HG03135 (cell line): ENCODE measurements at regions not wholly inside any gene's neighbourhood (a gene's known extent, or its start where the extent isn't known, plus 50 kb on each side); places are given as distances from the start of the nearest gene placed in this dataset.

Experiments used
- ATAC-seq: cut with Tn5 transposase; IDR thresholded peaks from one replicate; pipeline ENCODE4 v1.9.1; 2021; ENCODE audit warnings: mild to moderate bottlenecking, moderate library complexity; ENCODE audit not compliant: unreplicated experiment

- no peak for ATAC-seq
These were observed 173.3 kb upstream of the GAP43 start for GRCh38 chr3:115450036-115450435.

- ATAC-seq = no peak
These were observed 159.3 kb upstream of the GAP43 start for GRCh38 chr3:115464036-115464435.

GRCh38 chr3:115469649-115470048 lies 153.7 kb upstream of the GAP43 start:
- ATAC-seq = peak; percentile 79

- ATAC-seq = no peak
These were observed 153.1 kb upstream of the GAP43 start for GRCh38 chr3:115470254-115470653.

- ATAC-seq = no peak
These were observed 147.9 kb upstream of the GAP43 start for GRCh38 chr3:115475178-115476041.

- no peak for ATAC-seq
These were observed 146.8 kb upstream of the GAP43 start for GRCh38 chr3:115476472-115476871.

- no peak for ATAC-seq
These were observed 145.0 kb upstream of the GAP43 start for GRCh38 chr3:115478359-115478758.

- no peak for ATAC-seq
These were observed 136.4 kb upstream of the GAP43 start for GRCh38 chr3:115486880-115487279.

- no peak for ATAC-seq
These were observed 135.3 kb upstream of the GAP43 start for GRCh38 chr3:115487968-115488367.

GRCh38 chr3:115488409-115488808 lies 134.9 kb upstream of the GAP43 start:
- no peak for ATAC-seq

- no peak for ATAC-seq
These were observed 128.5 kb upstream of the GAP43 start for GRCh38 chr3:115494826-115495225.

- no peak for ATAC-seq
These were observed 124.9 kb upstream of the GAP43 start for GRCh38 chr3:115498421-115498820.

- ATAC-seq = no peak
These were observed 124.4 kb upstream of the GAP43 start for GRCh38 chr3:115498898-115499297.

GRCh38 chr3:115499666-115500065 lies 123.6 kb upstream of the GAP43 start:
- no peak for ATAC-seq

GRCh38 chr3:115500795-115501194 lies 122.5 kb upstream of the GAP43 start:
- ATAC-seq = no peak

GRCh38 chr3:115502128-115502527 lies 121.2 kb upstream of the GAP43 start:
- ATAC-seq = no peak

GRCh38 chr3:115503394-115503793 lies 119.9 kb upstream of the GAP43 start:
- no peak for ATAC-seq

- ATAC-seq = no peak
These were observed 114.7 kb upstream of the GAP43 start for GRCh38 chr3:115508562-115508961.

GRCh38 chr3:115512565-115513415 lies 110.5 kb upstream of the GAP43 start:
- no peak for ATAC-seq

- no peak for ATAC-seq
These were observed 109.9 kb upstream of the GAP43 start for GRCh38 chr3:115513416-115513800.

- no peak for ATAC-seq
These were observed 105.8 kb upstream of the GAP43 start for GRCh38 chr3:115517457-115518050.
